MCF 10A (cell line): ENCODE measurements at regions not wholly inside any gene's neighbourhood (a gene's known extent, or its start where the extent isn't known, plus 50 kb on each side); places are given as distances from the start of the nearest gene placed in this dataset.

Experiments
- BruUV-seq: library from RNA; stranded (reverse); fragments of 400-500 nt; replicated peaks from 2 replicates; lab custom pipeline; 2021; lab: Mats Ljungman, UMichigan
- CTCF ChIA-PET: fragments of 300-600 bp; sonication (Branson Sonifier 250); formaldehyde crosslinking; extraction: SDS; loops from one replicate; lab custom pipeline; 2021; ENCODE audit warnings: antibody characterized with exemption, inconsistent platforms; lab: Yijun Ruan, JAX
- POLR2A ChIA-PET: fragments of 300-600, 350-650 bp; sonication (Branson Sonifier 250); formaldehyde crosslinking; extraction: SDS; loops from one replicate; lab custom pipeline; 2020; ENCODE audit warnings: antibody characterized with exemption, inconsistent platforms; lab: Yijun Ruan, JAX
- DNase-seq: peaks from one replicate; pipeline ENCODE4 v3.0.0-alpha.2; 2018; ENCODE audit not compliant: unreplicated experiment
- H3K27ac Mint-ChIP-seq: one replicate; pipeline ENCODE4 v1.8.0; 2022; ENCODE audit warnings: mild to moderate bottlenecking, low read depth, mixed read lengths; ENCODE audit not compliant: unreplicated experiment
- H3K27me3 Mint-ChIP-seq: one replicate; pipeline ENCODE4 v1.8.0; 2022; ENCODE audit warnings: mixed read lengths; ENCODE audit not compliant: insufficient read depth, unreplicated experiment
- H3K36me3 Mint-ChIP-seq: one replicate; pipeline ENCODE4 v1.8.0; 2022; ENCODE audit warnings: mild to moderate bottlenecking, moderate library complexity, mixed read lengths; ENCODE audit not compliant: insufficient read depth, unreplicated experiment
- H3K4me1 Mint-ChIP-seq: one replicate; pipeline ENCODE4 v1.8.0; 2022; ENCODE audit warnings: mixed read lengths; ENCODE audit not compliant: insufficient read depth, unreplicated experiment
- H3K4me3 Mint-ChIP-seq: one replicate; pipeline ENCODE4 v1.8.0; 2022; ENCODE audit warnings: mild to moderate bottlenecking, moderate library complexity, mixed read lengths; ENCODE audit not compliant: unreplicated experiment
- H3K9me3 Mint-ChIP-seq: one replicate; pipeline ENCODE4 v1.8.0; 2022; ENCODE audit warnings: mixed read lengths; ENCODE audit not compliant: unreplicated experiment
- intact Hi-C: fragments of 100-400 bp; cut with micrococcal nuclease; formaldehyde crosslinking; loops from 2 replicates; pipeline ENCODE4 v1.14.1; 2022
- TF ChIP-seq, protein P1 (sequence below): fragments of 200-600 bp; IDR thresholded peaks from one replicate; pipeline ENCODE4 v1.8.0; 2022; ENCODE audit warnings: antibody characterized with exemption, mild to moderate bottlenecking; ENCODE audit not compliant: unreplicated experiment

DNA sequence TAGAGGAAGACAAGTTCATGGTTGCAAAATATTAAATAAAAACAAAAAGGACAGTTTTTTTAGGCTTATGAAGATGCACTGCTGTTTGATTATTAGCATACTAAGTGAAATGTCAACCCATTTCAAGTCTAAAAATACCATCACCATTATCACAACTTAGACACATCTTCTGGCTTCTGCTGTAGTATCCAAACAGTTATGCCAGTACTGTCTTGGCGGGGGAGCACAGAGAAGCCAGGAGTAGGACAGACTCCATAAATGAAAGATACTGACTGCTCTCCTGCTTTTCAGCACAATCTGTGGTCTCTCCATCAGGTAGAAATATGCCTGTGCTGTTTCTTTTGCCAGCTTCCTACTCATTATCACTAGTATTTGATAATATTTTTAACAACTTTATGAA lies 179.2 kb upstream of the DSEL start:
- Mint-ChIP-seq H3K36me3 (no peaks in the 10 kb centered on the region), H3K4me3 (no peak overlapping the region), H3K27me3 (no peaks in the 10 kb centered on the region), H3K4me1 (no peaks in the 10 kb centered on the region), H3K27ac (no peak overlapping the region), H3K9me3 (peaks cover 11% of the 10 kb centered on the region)
- TF ChIP-seq, protein P1, sequence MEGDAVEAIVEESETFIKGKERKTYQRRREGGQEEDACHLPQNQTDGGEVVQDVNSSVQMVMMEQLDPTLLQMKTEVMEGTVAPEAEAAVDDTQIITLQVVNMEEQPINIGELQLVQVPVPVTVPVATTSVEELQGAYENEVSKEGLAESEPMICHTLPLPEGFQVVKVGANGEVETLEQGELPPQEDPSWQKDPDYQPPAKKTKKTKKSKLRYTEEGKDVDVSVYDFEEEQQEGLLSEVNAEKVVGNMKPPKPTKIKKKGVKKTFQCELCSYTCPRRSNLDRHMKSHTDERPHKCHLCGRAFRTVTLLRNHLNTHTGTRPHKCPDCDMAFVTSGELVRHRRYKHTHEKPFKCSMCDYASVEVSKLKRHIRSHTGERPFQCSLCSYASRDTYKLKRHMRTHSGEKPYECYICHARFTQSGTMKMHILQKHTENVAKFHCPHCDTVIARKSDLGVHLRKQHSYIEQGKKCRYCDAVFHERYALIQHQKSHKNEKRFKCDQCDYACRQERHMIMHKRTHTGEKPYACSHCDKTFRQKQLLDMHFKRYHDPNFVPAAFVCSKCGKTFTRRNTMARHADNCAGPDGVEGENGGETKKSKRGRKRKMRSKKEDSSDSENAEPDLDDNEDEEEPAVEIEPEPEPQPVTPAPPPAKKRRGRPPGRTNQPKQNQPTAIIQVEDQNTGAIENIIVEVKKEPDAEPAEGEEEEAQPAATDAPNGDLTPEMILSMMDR: no peak
- intact Hi-C loops: no loop called here
- ChIA-PET CTCF (no interaction called here), POLR2A (no interaction called here)
- no peak for DNase-seq
- no TSS peak for BruUV-seq

DNA sequence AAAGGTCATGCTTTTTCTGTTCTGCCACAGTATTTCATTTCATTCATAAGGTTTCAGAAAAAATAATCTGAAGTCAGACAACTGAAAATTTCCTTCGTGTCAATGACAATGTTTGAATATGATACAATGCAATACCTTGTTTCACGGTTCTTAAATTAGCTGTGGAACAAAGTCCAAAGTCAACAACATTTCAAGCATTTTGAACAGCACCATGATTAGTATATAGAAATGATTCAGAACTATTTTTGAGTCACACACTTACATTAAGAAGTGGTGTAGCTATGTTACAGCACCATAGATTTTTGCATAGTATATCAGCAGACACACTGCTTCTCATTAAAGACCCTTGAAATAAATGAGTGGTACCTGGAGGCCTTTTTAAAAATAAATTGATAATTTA lies 178.3 kb upstream of the DSEL start:
- BruUV-seq: no TSS peak
- ChIA-PET POLR2A (no interaction called here), CTCF (interaction anchor here (0.6 kb wide), 1 partner anchor 578 kb away, joined by 3 read pairs; no protein-coding TSS in a partner anchor)
- Mint-ChIP-seq H3K4me1 (no peaks in the 10 kb centered on the region), H3K27me3 (no peaks in the 10 kb centered on the region), H3K27ac (no peak overlapping the region), H3K4me3 (no peak overlapping the region), H3K9me3 (peaks cover 2% of the 10 kb centered on the region), H3K36me3 (no peaks in the 10 kb centered on the region)
- DNase-seq: no peak
- TF ChIP-seq, protein P1: no peak
- intact Hi-C loops: no loop called here

DNA sequence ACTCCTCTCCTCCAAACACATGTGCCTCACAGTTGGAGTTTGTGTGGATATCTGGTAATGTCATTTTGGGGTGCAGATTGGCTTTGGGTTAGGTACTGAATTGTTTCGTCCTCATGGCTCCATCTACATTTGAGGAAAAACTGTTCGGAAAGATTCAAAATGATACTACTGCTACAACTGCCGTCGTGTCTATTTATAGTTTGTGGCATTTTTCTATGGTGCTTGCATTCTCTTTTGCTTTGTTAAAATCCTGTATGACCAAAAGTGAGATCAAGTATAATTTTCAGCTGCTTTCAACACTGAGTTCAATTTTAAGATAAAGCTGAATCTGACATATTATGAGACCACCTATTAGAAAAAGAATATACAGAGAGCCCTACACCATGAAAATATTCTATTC lies 176.3 kb upstream of the DSEL start:
- no peak for DNase-seq
- ChIA-PET POLR2A (no interaction called here), CTCF (no interaction called here)
- Mint-ChIP-seq H3K27ac (no peak overlapping the region), H3K4me1 (no peaks in the 10 kb centered on the region), H3K27me3 (no peaks in the 10 kb centered on the region), H3K36me3 (no peaks in the 10 kb centered on the region), H3K4me3 (no peak overlapping the region), H3K9me3 (no peaks in the 10 kb centered on the region)
- BruUV-seq: no TSS peak
- TF ChIP-seq, protein P1: no peak
- intact Hi-C loops: no loop called here

DNA sequence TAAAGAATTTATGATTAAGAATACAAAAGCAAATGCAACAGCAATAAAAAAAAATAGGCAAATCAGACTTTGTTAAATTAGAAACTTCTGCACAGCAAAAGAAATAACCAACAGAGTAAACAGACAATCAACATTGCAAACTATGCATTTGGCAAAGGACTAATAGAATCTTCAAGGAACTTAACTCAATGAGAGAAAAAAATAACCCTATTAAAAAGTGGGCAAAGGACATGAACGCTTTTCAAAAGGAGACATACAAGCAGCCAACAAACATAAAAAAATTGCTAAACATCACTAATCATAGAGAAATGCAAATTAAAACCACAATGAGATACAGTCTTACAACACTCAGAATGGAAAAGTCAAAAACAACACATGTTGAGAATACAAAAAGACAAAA lies 166.0 kb upstream of the DSEL start:
- Mint-ChIP-seq H3K4me3 (no peak overlapping the region), H3K36me3 (no peaks in the 10 kb centered on the region), H3K27ac (no peak overlapping the region), H3K27me3 (no peaks in the 10 kb centered on the region), H3K4me1 (no peaks in the 10 kb centered on the region), H3K9me3 (peaks cover 9% of the 10 kb centered on the region)
- CTCF ChIA-PET: no interaction called here
- POLR2A ChIA-PET: no interaction called here
- intact Hi-C loops: no loop called here
- no peak for DNase-seq
- TF ChIP-seq, protein P1: no peak
- no TSS peak for BruUV-seq
